Gastrocnemius medialis (tissue), 4 donors: ENCODE measurements at regions not wholly inside any gene's neighbourhood (a gene's known extent, or its start where the extent isn't known, plus 50 kb on each side); places are given as distances from the start of the nearest gene placed in this dataset.

Experiments used
- ATAC-seq, 2 donors: fragments of 150-250 bp; one replicate each; pipeline ENCODE4 v1.9.1; 2016
- DNase-seq, 2 donors: peaks; one replicate each; pipeline ENCODE4 v3.0.0-alpha.2; 2019
- H3K27ac ChIP-seq, 4 donors: fragments of 200-600 bp; sonication (generic); 1 replicate in 1 of 4; 2 replicates in 3 of 4; pipeline ENCODE4 v1.5.1; 2016 to 2018; ENCODE audit warnings: mild to moderate bottlenecking in 2 of 4, moderate library complexity in 1 of 4
- H3K27me3 ChIP-seq, 3 donors: fragments of 200-600 bp; sonication (generic) in 2 of 3; 1 replicate in 1 of 3; 2 replicates in 2 of 3; pipeline versions ENCODE4 v1.5.1 to v1.6.0; 2016 to 2019; ENCODE audit warnings: mild to moderate bottlenecking in 1 of 3, moderate library complexity in 1 of 3
- H3K36me3 ChIP-seq, 2 donors: fragments of 200-600 bp; sonication (generic) in 1 of 2; one replicate each; pipeline ENCODE4 v1.5.1; 2017 to 2018
- H3K4me1 ChIP-seq, 2 donors: fragments of 200-600 bp; sonication (generic) in 1 of 2; one replicate each; pipeline ENCODE4 v1.5.1; 2016 to 2017; ENCODE audit warnings: mild to moderate bottlenecking in 2 of 2
- H3K4me3 ChIP-seq, 4 donors: fragments of 200-600 bp; sonication (generic) in 3 of 4; 1 replicate in 1 of 4; 2 replicates in 3 of 4; pipeline ENCODE4 v1.5.1; 2016 to 2019; ENCODE audit warnings: mild to moderate bottlenecking in 2 of 4
- H3K9me3 ChIP-seq, 3 donors: fragments of 200-600 bp; sonication (generic) in 2 of 3; 1 replicate in 1 of 3; 2 replicates in 2 of 3; pipeline ENCODE4 v1.5.1; 2016 to 2019
- CTCF ChIP-seq, 5 experiments: fragments of 450-650 bp in 3 of 5; fragments of 200-600 bp in 2 of 5; sonication (generic) in 2 of 5; IDR thresholded peaks in 4 of 5; conservative IDR thresholded peaks in 1 of 5; 1 replicate in 4 of 5; 2 replicates in 1 of 5; pipeline ENCODE4 v1.5.1; 2016 to 2019; ENCODE audit warnings: antibody characterized with exemption in 5 of 5, mild to moderate bottlenecking in 3 of 5, moderate library complexity in 3 of 5
- POLR2A ChIP-seq, 2 donors: fragments of 450-650 bp; IDR thresholded peaks; one replicate each; pipeline ENCODE4 v1.6.1; 2017; ENCODE audit warnings: antibody characterized with exemption in 2 of 2, mild to moderate bottlenecking in 2 of 2, moderate library complexity in 2 of 2
- in situ Hi-C, 4 donors: fragments of 200-750 bp; cut with MboI; loops; one replicate each; pipeline versions ENCODE4 v1.15.0 to v1.8.0; 2017; ENCODE audit warnings: low sequenced_read_pairs in 4 of 4
- intact Hi-C: fragments of 100-400 bp; cut with DNase I; formaldehyde crosslinking; loops from one replicate; pipeline ENCODE4 v1.15.1; 2023; ENCODE audit warnings: low total_unique reads

DNA sequence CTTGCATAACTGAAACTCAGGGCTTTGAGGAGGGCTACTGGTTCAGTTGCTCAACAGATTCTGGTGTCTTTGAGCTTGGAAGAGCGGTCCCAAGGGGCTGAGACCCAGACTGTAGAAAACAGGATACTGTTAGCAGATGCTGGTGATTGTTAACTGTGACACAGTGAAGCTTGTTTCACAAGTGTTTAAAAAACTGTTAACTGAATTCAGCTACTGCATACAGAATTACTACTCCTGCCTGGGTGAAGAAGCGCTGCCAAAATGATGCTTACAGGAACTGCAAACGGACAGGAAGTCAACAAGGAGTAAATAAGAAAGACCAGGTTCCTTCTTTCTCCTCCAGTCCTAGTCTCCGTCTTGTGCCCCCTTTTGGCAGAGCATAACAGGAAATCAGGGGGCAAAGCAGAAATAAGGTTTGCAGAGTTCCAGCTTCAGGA lies 195.3 kb upstream of the USP25 start:
- ATAC-seq: no peak
- Histone ChIP-seq H3K9me3 (no peaks in the 10 kb centered on the region), H3K27ac (no peak overlapping the region), H3K27me3 (no peaks in the 10 kb centered on the region), H3K4me3 (no peak overlapping the region), H3K4me1 (no peaks in the 10 kb centered on the region), H3K36me3 (no peaks in the 10 kb centered on the region)
- DNase-seq: no peak
- intact Hi-C loops (no loop called here), in situ Hi-C loops (no loop called here)
- no peak for TF ChIP-seq CTCF (IDR thresholded peaks at IDR 0.05 in 4 of 5, conservative IDR thresholded peaks at IDR 0.05 in 1 of 5)
- TF ChIP-seq POLR2A (IDR thresholded peaks at IDR 0.05): no peak

- Histone ChIP-seq H3K36me3 (no peaks in the 10 kb centered on the region), H3K27ac (no peak overlapping the region), H3K4me3 (no peak overlapping the region), H3K27me3 (no peaks in the 10 kb centered on the region), H3K9me3 (no peaks in the 10 kb centered on the region), H3K4me1 (no peaks in the 10 kb centered on the region)
- intact Hi-C loops (no loop called here), in situ Hi-C loops (no loop called here)
- no peak for DNase-seq
- no peak for TF ChIP-seq CTCF (IDR thresholded peaks at IDR 0.05 in 4 of 5, conservative IDR thresholded peaks at IDR 0.05 in 1 of 5)
- no peak for TF ChIP-seq POLR2A (IDR thresholded peaks at IDR 0.05)
- no peak for ATAC-seq
Observed at GRCh38 chr21:15539376-15539775, 190.4 kb upstream of the USP25 start.

DNA sequence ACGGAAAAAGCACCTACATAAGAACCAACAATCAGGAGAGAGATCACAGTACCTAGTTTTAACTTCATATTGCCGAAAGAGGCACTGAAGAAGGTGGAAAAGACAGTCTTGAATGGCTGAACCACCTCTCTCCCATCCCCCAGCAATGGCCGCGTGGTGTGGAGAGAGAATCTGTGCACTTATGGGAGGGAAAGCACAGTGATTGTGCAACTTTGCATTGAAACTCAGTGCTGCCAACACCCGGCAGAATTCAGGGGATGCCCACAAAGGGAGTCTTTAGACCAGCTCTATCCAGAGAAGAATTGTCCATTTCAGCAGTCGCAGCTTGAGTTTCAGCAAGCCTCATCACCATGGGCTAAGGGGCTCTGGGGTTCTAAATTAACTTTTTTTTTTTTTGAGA lies 186.3 kb upstream of the USP25 start:
- no peaks in the 10 kb centered on the region for H3K4me1 ChIP-seq
- no peaks in the 10 kb centered on the region for H3K27me3 ChIP-seq
- H3K9me3 ChIP-seq: no peaks in the 10 kb centered on the region
- no peak for TF ChIP-seq POLR2A (IDR thresholded peaks at IDR 0.05)
- no peak for TF ChIP-seq CTCF (IDR thresholded peaks at IDR 0.05 in 4 of 5, conservative IDR thresholded peaks at IDR 0.05 in 1 of 5)
- no peak for ATAC-seq
- H3K4me3 ChIP-seq: no peak overlapping the region
- intact Hi-C loops: no loop called here
- in situ Hi-C loops: no loop called here
- H3K36me3 ChIP-seq: no peaks in the 10 kb centered on the region
- DNase-seq: no peak
- no peak overlapping the region for H3K27ac ChIP-seq

DNA sequence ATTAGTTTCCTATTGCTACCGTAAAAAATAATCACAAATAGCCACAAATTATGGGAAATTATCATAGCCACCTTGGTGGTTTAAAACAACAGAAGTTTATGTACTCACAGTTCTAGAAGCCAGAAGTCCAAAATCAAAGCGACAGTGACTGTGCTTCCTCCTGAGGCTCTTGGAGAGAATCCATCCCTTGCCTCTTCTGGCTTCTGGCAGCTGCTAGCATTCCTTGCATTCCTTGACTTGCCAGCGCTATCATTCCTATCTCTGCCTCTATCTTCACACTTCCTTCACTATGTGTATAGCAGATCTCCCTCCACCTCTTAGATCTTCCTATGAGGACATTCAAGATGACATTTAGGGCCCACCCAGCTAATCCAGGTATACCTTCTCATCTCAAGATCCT lies 180.1 kb upstream of the USP25 start:
- Histone ChIP-seq H3K9me3 (no peaks in the 10 kb centered on the region), H3K36me3 (no peaks in the 10 kb centered on the region), H3K27ac (no peak overlapping the region), H3K4me1 (no peaks in the 10 kb centered on the region), H3K4me3 (no peak overlapping the region), H3K27me3 (no peaks in the 10 kb centered on the region)
- DNase-seq: no peak
- intact Hi-C loops: no loop called here
- in situ Hi-C loops: no loop called here
- TF ChIP-seq CTCF (IDR thresholded peaks at IDR 0.05 in 4 of 5, conservative IDR thresholded peaks at IDR 0.05 in 1 of 5) (no peak), POLR2A (IDR thresholded peaks at IDR 0.05) (no peak)
- ATAC-seq: no peak

DNA sequence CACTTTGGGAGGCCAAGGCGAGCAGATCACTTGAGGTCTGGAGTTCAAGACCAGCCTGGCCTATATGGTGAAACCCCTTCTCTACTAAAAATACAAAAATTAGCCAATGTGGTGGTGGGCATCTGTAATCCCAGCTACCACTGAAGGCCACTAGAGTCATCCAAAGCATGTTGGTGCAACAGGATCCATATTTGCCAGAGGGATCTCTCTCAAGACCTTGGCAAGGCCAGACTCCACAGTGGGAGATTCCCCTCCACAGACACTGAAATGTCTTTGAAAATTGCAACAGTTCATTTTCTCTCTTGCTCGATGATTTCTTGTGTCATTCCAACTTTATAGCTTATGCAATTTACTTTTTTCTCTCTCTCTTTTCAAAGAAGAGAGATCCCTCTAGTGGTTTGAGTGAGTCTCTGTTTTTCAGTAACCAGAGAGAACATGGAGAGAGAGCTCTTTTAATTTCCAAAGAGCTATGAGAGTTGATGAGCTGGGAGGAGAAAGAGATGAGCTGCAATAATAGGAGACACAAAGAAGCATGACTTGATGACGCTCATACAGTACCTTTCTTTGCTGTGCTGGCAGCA lies 176.8 kb upstream of the USP25 start:
- intact Hi-C loops: no loop called here

More for the DNA sequence above, 176.8 kb upstream of the USP25 start:
- Histone ChIP-seq H3K4me3 (no peak overlapping the region), H3K4me1 (no peaks in the 10 kb centered on the region), H3K27ac (no peak overlapping the region), H3K9me3 (no peaks in the 10 kb centered on the region), H3K36me3 (no peaks in the 10 kb centered on the region), H3K27me3 (no peaks in the 10 kb centered on the region)
- DNase-seq: no peak
- TF ChIP-seq CTCF (IDR thresholded peaks at IDR 0.05 in 4 of 5, conservative IDR thresholded peaks at IDR 0.05 in 1 of 5): no peak
- TF ChIP-seq POLR2A (IDR thresholded peaks at IDR 0.05): no peak
- no peak for ATAC-seq
- in situ Hi-C loops: no loop called here
